ENCODE measurements at regions not wholly inside any gene's neighbourhood (a gene's known extent, or its start where the extent isn't known, plus 50 kb on each side); places are given as distances from the start of the nearest gene placed in this dataset.

- no peak for TF ChIP-seq CTCF (IDR thresholded peaks at IDR 0.05; ENCODE audit: insufficient read depth, low read length)
- TF ChIP-seq, protein P1, sequence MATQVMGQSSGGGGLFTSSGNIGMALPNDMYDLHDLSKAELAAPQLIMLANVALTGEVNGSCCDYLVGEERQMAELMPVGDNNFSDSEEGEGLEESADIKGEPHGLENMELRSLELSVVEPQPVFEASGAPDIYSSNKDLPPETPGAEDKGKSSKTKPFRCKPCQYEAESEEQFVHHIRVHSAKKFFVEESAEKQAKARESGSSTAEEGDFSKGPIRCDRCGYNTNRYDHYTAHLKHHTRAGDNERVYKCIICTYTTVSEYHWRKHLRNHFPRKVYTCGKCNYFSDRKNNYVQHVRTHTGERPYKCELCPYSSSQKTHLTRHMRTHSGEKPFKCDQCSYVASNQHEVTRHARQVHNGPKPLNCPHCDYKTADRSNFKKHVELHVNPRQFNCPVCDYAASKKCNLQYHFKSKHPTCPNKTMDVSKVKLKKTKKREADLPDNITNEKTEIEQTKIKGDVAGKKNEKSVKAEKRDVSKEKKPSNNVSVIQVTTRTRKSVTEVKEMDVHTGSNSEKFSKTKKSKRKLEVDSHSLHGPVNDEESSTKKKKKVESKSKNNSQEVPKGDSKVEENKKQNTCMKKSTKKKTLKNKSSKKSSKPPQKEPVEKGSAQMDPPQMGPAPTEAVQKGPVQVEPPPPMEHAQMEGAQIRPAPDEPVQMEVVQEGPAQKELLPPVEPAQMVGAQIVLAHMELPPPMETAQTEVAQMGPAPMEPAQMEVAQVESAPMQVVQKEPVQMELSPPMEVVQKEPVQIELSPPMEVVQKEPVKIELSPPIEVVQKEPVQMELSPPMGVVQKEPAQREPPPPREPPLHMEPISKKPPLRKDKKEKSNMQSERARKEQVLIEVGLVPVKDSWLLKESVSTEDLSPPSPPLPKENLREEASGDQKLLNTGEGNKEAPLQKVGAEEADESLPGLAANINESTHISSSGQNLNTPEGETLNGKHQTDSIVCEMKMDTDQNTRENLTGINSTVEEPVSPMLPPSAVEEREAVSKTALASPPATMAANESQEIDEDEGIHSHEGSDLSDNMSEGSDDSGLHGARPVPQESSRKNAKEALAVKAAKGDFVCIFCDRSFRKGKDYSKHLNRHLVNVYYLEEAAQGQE (IDR thresholded peaks at IDR 0.05; ENCODE audit: insufficient replicate concordance, low read depth): no peak
- TF ChIP-seq SPI1 (IDR thresholded peaks at IDR 0.05; ENCODE audit: borderline replicate concordance, low read depth): no peak
- no peak for TF ChIP-seq POLR2AphosphoS5 (IDR thresholded peaks at IDR 0.05; ENCODE audit: low read depth)
- TF ChIP-seq GABPA (IDR thresholded peaks at IDR 0.05; ENCODE audit: low read depth): no peak
Measured at GRCh38 chr6:56860475-56860874, 94.4 kb upstream of the BEND6 start.
